GM10248 (cell line): ENCODE measurements at regions not wholly inside any gene's neighbourhood (a gene's known extent, or its start where the extent isn't known, plus 50 kb on each side); places are given as distances from the start of the nearest gene placed in this dataset.

Source experiments
- CTCF ChIA-PET: fragments of 300-600 bp; sonication (Branson Sonifier 250); formaldehyde crosslinking; extraction: SDS; loops from one replicate; lab custom pipeline; 2021; ENCODE audit warnings: antibody characterized with exemption; lab: Yijun Ruan, JAX
- POLR2A ChIA-PET: fragments of 350-650 bp; sonication (Branson Sonifier 250); formaldehyde crosslinking; extraction: SDS; loops from one replicate; lab custom pipeline; 2020; ENCODE audit warnings: antibody characterized with exemption; lab: Yijun Ruan, JAX
- DNase-seq: peaks from one replicate; pipeline ENCODE4 v3.0.0; 2012; ENCODE audit errors: extremely low spot score
- CTCF ChIP-seq: IDR thresholded peaks from 2 replicates; pipeline ENCODE4 v1.5.1; 2012; ENCODE audit warnings: mild to moderate bottlenecking, low read depth; ENCODE audit errors: extremely low read depth, missing control alignments, control extremely low read depth

- CTCF ChIA-PET = interaction anchor here (1.3 kb wide), 1 partner anchor 10 kb away, joined by 3 read pairs; no protein-coding TSS in a partner anchor
Measured at GRCh38 chr1:113244112-113244820, 146.0 kb upstream of the MAGI3 start.

GRCh38 chr1:113245252-113245651, 145.1 kb upstream of the MAGI3 start:
- ChIA-PET POLR2A (no interaction called here), CTCF (interaction anchor here (1.3 kb wide), 1 partner anchor 9 kb away, joined by 3 read pairs; no protein-coding TSS in a partner anchor)
- no peak for DNase-seq
- no peak for TF ChIP-seq CTCF

More at GRCh38 chr1:113244112-113244820, 146.0 kb upstream of the MAGI3 start:
- no peak for DNase-seq
- POLR2A ChIA-PET = no interaction called here
- no peak for TF ChIP-seq CTCF

GRCh38 chr1:113246929-113247328, 143.4 kb upstream of the MAGI3 start:
- ChIA-PET CTCF (no interaction called here), POLR2A (no interaction called here)
- no peak for TF ChIP-seq CTCF
- DNase-seq = no peak

- DNase-seq = no peak
- TF ChIP-seq CTCF = no peak
- CTCF ChIA-PET = no interaction called here
- POLR2A ChIA-PET = no interaction called here
Measured at GRCh38 chr1:113247355-113247754, 143.0 kb upstream of the MAGI3 start.

GRCh38 chr1:113247782-113248181, 142.5 kb upstream of the MAGI3 start:
- CTCF ChIA-PET = no interaction called here
- POLR2A ChIA-PET = no interaction called here
- TF ChIP-seq CTCF = no peak
- DNase-seq = no peak

GRCh38 chr1:113248494-113248893, 141.8 kb upstream of the MAGI3 start:
- no peak for DNase-seq
- CTCF ChIA-PET = no interaction called here
- POLR2A ChIA-PET = no interaction called here
- TF ChIP-seq CTCF = no peak
